Hematopoietic multipotent progenitor cell treated with erythropoietin and hydrocortisone succinate and interleukin-3 and kit ligand, for 15 days (in vitro differentiated cells): ENCODE measurements at regions not wholly inside any gene's neighbourhood (a gene's known extent, or its start where the extent isn't known, plus 50 kb on each side); places are given as distances from the start of the nearest gene placed in this dataset.
"Not testable (repeated sequence)": the region's sequence is repeated elsewhere in the genome, so short reads cannot be mapped to it uniquely, and the experiment has no call there.

ENCODE experiments used
- DNase-seq: peaks from one replicate; pipeline ENCODE4 v3.0.0-alpha.2; 2015; ENCODE audit warnings: low spot score

- no peak for DNase-seq
Observed at GRCh38 chr5:36529142-36529541, 77.3 kb upstream of the SLC1A3 start.

- DNase-seq = no peak
Observed at GRCh38 chr5:36530215-36530614, 76.2 kb upstream of the SLC1A3 start.

- no peak for DNase-seq
Observed at GRCh38 chr5:36531401-36531800, 75.0 kb upstream of the SLC1A3 start.

GRCh38 chr5:36535378-36535777 is 71.0 kb upstream of the SLC1A3 start:
- DNase-seq = no peak

GRCh38 chr5:36535859-36536615 is 70.4 kb upstream of the SLC1A3 start:
- DNase-seq = no peak

- no peak for DNase-seq
Observed at GRCh38 chr5:36536616-36537005, 69.8 kb upstream of the SLC1A3 start.

- DNase-seq = no peak
Observed at GRCh38 chr5:36537724-36538123, 68.7 kb upstream of the SLC1A3 start.

GRCh38 chr5:36552651-36553393 is 53.6 kb upstream of the SLC1A3 start:
- DNase-seq = no peak

- DNase-seq = not testable (repeated sequence)
Observed at GRCh38 chr5:36555035-36555434, 51.4 kb upstream of the SLC1A3 start.
